ENCODE measurements at regions not wholly inside any gene's neighbourhood (a gene's known extent, or its start where the extent isn't known, plus 50 kb on each side); places are given as distances from the start of the nearest gene placed in this dataset.
"Not testable (repeated sequence)": the region's sequence is repeated elsewhere in the genome, so short reads cannot be mapped to it uniquely, and the experiment has no call there.

DNA sequence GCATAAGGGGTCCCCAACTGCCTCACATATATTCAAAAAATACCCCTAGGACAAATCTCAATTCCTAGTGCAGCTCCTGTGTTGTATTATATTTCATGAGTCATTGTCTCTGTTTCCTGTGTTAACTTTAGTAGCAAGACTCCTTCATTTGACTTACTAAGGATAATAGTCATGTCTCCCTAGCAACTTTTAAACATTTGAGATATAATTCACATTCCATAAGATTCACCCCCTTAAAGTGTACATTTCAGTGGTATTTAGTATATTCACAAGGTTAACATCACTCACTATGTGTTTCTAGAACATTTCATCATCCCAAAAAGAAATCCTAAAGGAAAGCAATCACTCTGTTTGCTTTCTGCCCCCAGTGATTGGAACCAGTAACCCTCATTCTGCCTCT lies 121.3 kb upstream of the WNT7A start:
- TF ChIP-seq EZH2 (IDR thresholded peaks at IDR 0.05; ENCODE audit: borderline replicate concordance) (no peak), EZH2phosphoT487 (IDR thresholded peaks at IDR 0.05; ENCODE audit: low read depth, severe bottlenecking, unreplicated experiment) (no peak)
- TF ChIP-seq, protein P1, sequence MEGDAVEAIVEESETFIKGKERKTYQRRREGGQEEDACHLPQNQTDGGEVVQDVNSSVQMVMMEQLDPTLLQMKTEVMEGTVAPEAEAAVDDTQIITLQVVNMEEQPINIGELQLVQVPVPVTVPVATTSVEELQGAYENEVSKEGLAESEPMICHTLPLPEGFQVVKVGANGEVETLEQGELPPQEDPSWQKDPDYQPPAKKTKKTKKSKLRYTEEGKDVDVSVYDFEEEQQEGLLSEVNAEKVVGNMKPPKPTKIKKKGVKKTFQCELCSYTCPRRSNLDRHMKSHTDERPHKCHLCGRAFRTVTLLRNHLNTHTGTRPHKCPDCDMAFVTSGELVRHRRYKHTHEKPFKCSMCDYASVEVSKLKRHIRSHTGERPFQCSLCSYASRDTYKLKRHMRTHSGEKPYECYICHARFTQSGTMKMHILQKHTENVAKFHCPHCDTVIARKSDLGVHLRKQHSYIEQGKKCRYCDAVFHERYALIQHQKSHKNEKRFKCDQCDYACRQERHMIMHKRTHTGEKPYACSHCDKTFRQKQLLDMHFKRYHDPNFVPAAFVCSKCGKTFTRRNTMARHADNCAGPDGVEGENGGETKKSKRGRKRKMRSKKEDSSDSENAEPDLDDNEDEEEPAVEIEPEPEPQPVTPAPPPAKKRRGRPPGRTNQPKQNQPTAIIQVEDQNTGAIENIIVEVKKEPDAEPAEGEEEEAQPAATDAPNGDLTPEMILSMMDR (IDR thresholded peaks at IDR 0.05; ENCODE audit: poor library complexity), result no peak
- no peak overlapping the region for H2AFZ ChIP-seq
- no peak for DNase-seq (ENCODE audit: low spot score)

DNA sequence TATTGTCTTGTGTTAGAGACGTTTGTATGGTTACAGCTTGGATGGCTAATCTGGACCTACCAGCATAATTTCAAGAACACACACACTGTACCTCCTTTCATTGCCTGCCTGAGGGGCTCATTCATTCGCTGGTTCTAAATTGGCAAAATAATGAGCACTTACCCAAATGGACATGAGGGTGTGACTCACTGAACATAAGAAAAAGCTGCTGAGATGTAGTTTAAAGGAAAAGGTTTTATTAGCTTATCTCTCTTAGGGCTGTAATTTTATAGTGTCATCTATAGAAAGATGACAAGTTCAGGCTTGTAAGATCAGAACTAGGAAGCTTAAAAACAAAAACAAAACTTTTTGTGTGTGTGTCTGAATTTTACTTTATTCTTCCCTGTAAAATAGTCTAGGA lies 120.7 kb upstream of the WNT7A start:
- H3K4me2 ChIP-seq, result no peak overlapping the region

More for the DNA sequence above, 121.3 kb upstream of the WNT7A start:
- Histone ChIP-seq H3K4me1 (ENCODE audit: insufficient read depth) (no peaks in the 10 kb centered on the region), H3K27ac (no peak overlapping the region), H3K9me3 (ENCODE audit: low read depth) (no peaks in the 10 kb centered on the region), H3K4me3 (no peak overlapping the region), H4K20me1 (ENCODE audit: insufficient read depth, poor library complexity, severe bottlenecking) (no peaks in the 10 kb centered on the region), H3K4me2 (no peak overlapping the region), H3K27me3 (no peaks in the 10 kb centered on the region), H3K9me2 (replicated peaks; ENCODE audit: insufficient read depth) (no peaks in the 10 kb centered on the region), H3K79me2 (no peaks in the 10 kb centered on the region), H3K36me3 (replicated peaks; ENCODE audit: insufficient read depth, low read depth) (no peaks in the 10 kb centered on the region)

DNA sequence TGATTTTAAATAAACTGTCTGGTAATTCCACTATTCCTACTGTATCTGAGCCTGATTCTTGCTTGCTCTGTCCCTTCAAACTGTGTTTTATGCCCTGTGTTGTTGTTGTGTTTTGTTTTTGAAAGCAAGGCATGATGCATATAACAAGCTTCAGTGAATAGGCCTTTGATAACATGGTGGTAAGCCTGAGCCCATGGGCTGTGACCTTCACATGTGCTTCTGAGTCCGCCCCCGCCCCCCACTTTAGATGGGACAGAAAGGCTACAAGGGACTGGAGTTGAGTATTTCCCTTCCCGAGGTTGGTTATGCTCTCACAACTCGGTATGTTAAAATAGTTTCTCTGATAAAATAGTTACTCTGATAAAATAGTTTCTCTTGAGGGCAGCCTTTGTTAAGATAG lies 119.0 kb upstream of the WNT7A start:
- H3K4me3 ChIP-seq, result no peak overlapping the region
- no peaks in the 10 kb centered on the region for H3K79me2 ChIP-seq
- H3K27me3 ChIP-seq, result no peaks in the 10 kb centered on the region
- no peaks in the 10 kb centered on the region for H4K20me1 ChIP-seq (ENCODE audit: insufficient read depth, poor library complexity, severe bottlenecking)
- 87% methylated on average over 4 of the region's 4 CpGs for WGBS (ENCODE audit: low lambda C conversion rate, missing lambda C conversion rate)
- H3K27ac ChIP-seq, result no peak overlapping the region
- TF ChIP-seq, protein P1 (IDR thresholded peaks at IDR 0.05; ENCODE audit: poor library complexity), result no peak
- TF ChIP-seq EZH2phosphoT487 (IDR thresholded peaks at IDR 0.05; ENCODE audit: low read depth, severe bottlenecking, unreplicated experiment) (no peak), EZH2 (IDR thresholded peaks at IDR 0.05; ENCODE audit: borderline replicate concordance) (no peak)
- H3K9me2 ChIP-seq (replicated peaks; ENCODE audit: insufficient read depth), result no peaks in the 10 kb centered on the region
- no peaks in the 10 kb centered on the region for H3K9me3 ChIP-seq (ENCODE audit: low read depth)
- H2AFZ ChIP-seq, result no peak overlapping the region
- DNase-seq (ENCODE audit: low spot score), result no peak
- H3K4me1 ChIP-seq (ENCODE audit: insufficient read depth), result no peaks in the 10 kb centered on the region
- H3K4me2 ChIP-seq, result no peak overlapping the region
- no peaks in the 10 kb centered on the region for H3K36me3 ChIP-seq (replicated peaks; ENCODE audit: insufficient read depth, low read depth)

More for the DNA sequence above, 120.7 kb upstream of the WNT7A start:
- DNase-seq (ENCODE audit: low spot score), result no peak
- no peaks in the 10 kb centered on the region for H3K79me2 ChIP-seq
- TF ChIP-seq EZH2 (IDR thresholded peaks at IDR 0.05; ENCODE audit: borderline replicate concordance) (no peak), EZH2phosphoT487 (IDR thresholded peaks at IDR 0.05; ENCODE audit: low read depth, severe bottlenecking, unreplicated experiment) (no peak)
- TF ChIP-seq, protein P1 (IDR thresholded peaks at IDR 0.05; ENCODE audit: poor library complexity), result no peak
- 85% methylated on average over 2 of the region's 2 CpGs for WGBS (ENCODE audit: low lambda C conversion rate, missing lambda C conversion rate)
- no peaks in the 10 kb centered on the region for H3K4me1 ChIP-seq (ENCODE audit: insufficient read depth)
- no peaks in the 10 kb centered on the region for H3K9me3 ChIP-seq (ENCODE audit: low read depth)
- no peaks in the 10 kb centered on the region for H4K20me1 ChIP-seq (ENCODE audit: insufficient read depth, poor library complexity, severe bottlenecking)
- H3K36me3 ChIP-seq (replicated peaks; ENCODE audit: insufficient read depth, low read depth), result no peaks in the 10 kb centered on the region
- H3K27me3 ChIP-seq, result no peaks in the 10 kb centered on the region
- no peak overlapping the region for H3K27ac ChIP-seq
- no peaks in the 10 kb centered on the region for H3K9me2 ChIP-seq (replicated peaks; ENCODE audit: insufficient read depth)
- no peak overlapping the region for H3K4me3 ChIP-seq
- no peak overlapping the region for H2AFZ ChIP-seq

DNA sequence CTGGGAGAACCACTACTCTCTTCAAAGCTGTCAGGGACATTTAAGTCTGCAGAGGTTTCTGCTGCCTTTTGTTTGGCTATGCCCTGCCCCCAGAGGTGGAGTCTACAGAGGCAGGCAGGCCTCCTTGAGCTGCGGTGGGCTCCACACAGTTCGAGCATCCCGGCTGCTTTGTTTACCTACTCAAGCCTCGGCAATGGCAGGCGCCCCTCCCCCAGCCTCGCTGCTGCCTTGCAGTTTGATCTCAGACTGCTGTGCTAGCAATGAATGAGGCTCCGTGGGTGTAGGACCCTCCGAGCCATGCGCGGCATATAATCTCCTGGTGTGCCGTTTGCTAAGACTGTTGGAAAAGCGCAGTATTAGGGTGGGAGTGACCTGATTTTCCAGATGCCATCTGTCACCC lies 115.3 kb upstream of the WNT7A start:
- not testable (repeated sequence) for H3K4me3 ChIP-seq; H3K27ac ChIP-seq; H3K4me2 ChIP-seq; DNase-seq (ENCODE audit: low spot score); H3K27me3 ChIP-seq; H3K9me3 ChIP-seq (ENCODE audit: low read depth); H3K4me1 ChIP-seq (ENCODE audit: insufficient read depth); H4K20me1 ChIP-seq (ENCODE audit: insufficient read depth, poor library complexity, severe bottlenecking); H3K79me2 ChIP-seq; H3K9me2 ChIP-seq (replicated peaks; ENCODE audit: insufficient read depth); H2AFZ ChIP-seq; H3K36me3 ChIP-seq (replicated peaks; ENCODE audit: insufficient read depth, low read depth)
- 86% methylated on average over 12 of the region's 12 CpGs for WGBS (ENCODE audit: low lambda C conversion rate, missing lambda C conversion rate)

DNA sequence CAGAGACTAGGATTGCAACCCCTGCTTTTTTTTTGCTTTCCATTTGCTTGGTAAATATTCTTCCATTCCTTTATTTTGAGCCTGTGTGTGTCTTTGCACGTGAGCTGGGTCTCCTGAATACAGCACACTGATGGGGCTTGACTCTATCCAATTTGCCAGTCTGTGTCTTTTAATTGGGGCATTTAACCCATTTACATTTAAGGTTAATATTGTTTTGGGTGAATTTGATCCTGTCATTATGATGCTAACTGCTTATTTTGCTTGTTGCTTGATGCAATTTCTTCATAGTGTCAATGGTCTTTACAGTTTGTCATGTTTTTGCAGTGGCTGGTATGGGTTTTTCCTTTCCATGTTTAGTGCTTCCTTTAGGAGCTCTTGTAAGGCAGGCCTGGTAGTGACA lies 109.1 kb upstream of the WNT7A start:
- not testable (repeated sequence) for H4K20me1 ChIP-seq (ENCODE audit: insufficient read depth, poor library complexity, severe bottlenecking); H3K27ac ChIP-seq; H3K27me3 ChIP-seq; H3K4me2 ChIP-seq; H3K4me1 ChIP-seq (ENCODE audit: insufficient read depth); H3K36me3 ChIP-seq (replicated peaks; ENCODE audit: insufficient read depth, low read depth); H3K9me2 ChIP-seq (replicated peaks; ENCODE audit: insufficient read depth); DNase-seq (ENCODE audit: low spot score); H3K4me3 ChIP-seq; H2AFZ ChIP-seq; H3K9me3 ChIP-seq (ENCODE audit: low read depth); H3K79me2 ChIP-seq
- 79% methylated on average over 1 of the region's 1 CpG for WGBS (ENCODE audit: low lambda C conversion rate, missing lambda C conversion rate)

All from hepatocyte (in vitro differentiated cells).